HG03457 (cell line): ENCODE measurements at regions not wholly inside any gene's neighbourhood (a gene's known extent, or its start where the extent isn't known, plus 50 kb on each side); places are given as distances from the start of the nearest gene placed in this dataset.

Experiments used
- ATAC-seq: cut with Tn5 transposase; IDR thresholded peaks from one replicate; pipeline ENCODE4 v1.9.1; 2021; ENCODE audit warnings: moderate number of reproducible peaks; ENCODE audit not compliant: unreplicated experiment

GRCh38 chr2:220310451-220310861 lies 683.0 kb downstream of the SLC4A3 start:
- no peak for ATAC-seq

- ATAC-seq = no peak
Measured at GRCh38 chr2:220315098-220315823, 687.8 kb downstream of the SLC4A3 start.

- ATAC-seq = no peak
Measured at GRCh38 chr2:220318037-220318436, 690.6 kb downstream of the SLC4A3 start.

GRCh38 chr2:220318508-220318907 lies 691.1 kb downstream of the SLC4A3 start:
- no peak for ATAC-seq

- ATAC-seq = no peak
Measured at GRCh38 chr2:220320326-220320725, 692.9 kb downstream of the SLC4A3 start.

- ATAC-seq = no peak
Measured at GRCh38 chr2:220332886-220333285, 705.5 kb downstream of the SLC4A3 start.

GRCh38 chr2:220334210-220334609 lies 706.8 kb downstream of the SLC4A3 start:
- no peak for ATAC-seq

- ATAC-seq = no peak
Measured at GRCh38 chr2:220334871-220335590, 707.6 kb downstream of the SLC4A3 start.

- no peak for ATAC-seq
Measured at GRCh38 chr2:220335591-220335915, 708.1 kb downstream of the SLC4A3 start.

GRCh38 chr2:220336771-220337170 lies 709.3 kb downstream of the SLC4A3 start:
- no peak for ATAC-seq

- no peak for ATAC-seq
Measured at GRCh38 chr2:220337611-220338440, 710.4 kb downstream of the SLC4A3 start.

- ATAC-seq = no peak
Measured at GRCh38 chr2:220341014-220341413, 713.6 kb downstream of the SLC4A3 start.

- no peak for ATAC-seq
Measured at GRCh38 chr2:220346919-220347318, 719.5 kb downstream of the SLC4A3 start.

- no peak for ATAC-seq
Measured at GRCh38 chr2:220347626-220348025, 720.2 kb downstream of the SLC4A3 start.

GRCh38 chr2:220348206-220348605 lies 720.8 kb downstream of the SLC4A3 start:
- ATAC-seq = no peak

GRCh38 chr2:220353897-220354296 lies 726.5 kb downstream of the SLC4A3 start:
- ATAC-seq = no peak

- ATAC-seq = no peak
Measured at GRCh38 chr2:220356076-220356475, 728.6 kb downstream of the SLC4A3 start.

GRCh38 chr2:220365023-220365422 lies 737.6 kb downstream of the SLC4A3 start:
- no peak for ATAC-seq

- ATAC-seq = no peak
Measured at GRCh38 chr2:220366765-220367164, 739.3 kb downstream of the SLC4A3 start.

- no peak for ATAC-seq
Measured at GRCh38 chr2:220370764-220371163, 743.3 kb downstream of the SLC4A3 start.

- no peak for ATAC-seq
Measured at GRCh38 chr2:220371211-220371610, 743.8 kb downstream of the SLC4A3 start.

GRCh38 chr2:220373878-220374277 lies 746.4 kb downstream of the SLC4A3 start:
- ATAC-seq = no peak
